Ovary (tissue), 3 donors: ENCODE measurements at regions not wholly inside any gene's neighbourhood (a gene's known extent, or its start where the extent isn't known, plus 50 kb on each side); places are given as distances from the start of the nearest gene placed in this dataset.

ENCODE experiments used
- POLR2A ChIP-seq: fragments of 450-650 bp; IDR thresholded peaks from one replicate; pipeline ENCODE4 v1.6.1; 2017; ENCODE audit warnings: antibody characterized with exemption, mild to moderate bottlenecking, moderate library complexity
- TF ChIP-seq, protein P1 (sequence below), 3 donors: fragments of 450-650 bp in 2 of 3; fragments of 200-600 bp in 1 of 3; IDR thresholded peaks; one replicate each; pipeline versions ENCODE4 v1.5.1 to v1.8.0; 2016 to 2022; ENCODE audit warnings: antibody characterized with exemption in 3 of 3, mild to moderate bottlenecking in 1 of 3
- donor health status: DM: no; HTN: no; CAD: no.

DNA sequence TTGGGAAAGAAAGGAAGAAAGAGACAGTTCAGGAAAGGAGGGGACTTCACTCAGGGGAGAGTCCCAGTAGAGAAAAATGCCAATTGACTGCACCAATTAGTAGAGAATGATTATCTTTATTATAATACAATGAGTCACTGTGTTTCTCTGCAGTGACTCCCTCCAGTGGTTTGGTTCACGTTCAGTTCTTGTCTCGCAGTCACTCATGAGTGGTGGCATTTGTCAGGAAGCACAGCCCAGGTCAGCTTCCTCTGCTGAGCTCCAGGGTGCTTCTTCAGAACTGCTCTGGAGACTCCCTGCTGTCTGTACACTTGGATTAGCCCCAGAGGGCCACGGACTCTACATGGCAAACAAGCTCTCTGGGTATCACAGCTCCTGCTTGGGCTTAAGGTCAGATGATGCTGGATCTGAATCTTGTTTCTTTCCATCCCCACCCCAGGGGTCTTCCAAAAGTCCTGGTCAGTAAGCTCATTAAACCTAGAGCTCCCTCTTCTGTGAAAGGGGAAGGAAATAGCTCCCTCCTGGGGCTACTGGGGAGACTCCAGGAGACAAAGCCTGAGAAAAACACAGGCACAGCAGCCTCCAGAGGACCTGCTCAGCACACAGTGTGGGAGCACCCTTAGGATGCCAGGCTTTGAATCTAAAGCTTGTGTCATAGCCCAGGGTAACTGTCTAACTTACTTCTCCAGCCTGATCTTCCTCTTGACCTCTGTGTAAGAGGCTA lies 619.0 kb downstream of the AJAP1 start:
- TF ChIP-seq POLR2A, result no peak
- TF ChIP-seq, protein P1, sequence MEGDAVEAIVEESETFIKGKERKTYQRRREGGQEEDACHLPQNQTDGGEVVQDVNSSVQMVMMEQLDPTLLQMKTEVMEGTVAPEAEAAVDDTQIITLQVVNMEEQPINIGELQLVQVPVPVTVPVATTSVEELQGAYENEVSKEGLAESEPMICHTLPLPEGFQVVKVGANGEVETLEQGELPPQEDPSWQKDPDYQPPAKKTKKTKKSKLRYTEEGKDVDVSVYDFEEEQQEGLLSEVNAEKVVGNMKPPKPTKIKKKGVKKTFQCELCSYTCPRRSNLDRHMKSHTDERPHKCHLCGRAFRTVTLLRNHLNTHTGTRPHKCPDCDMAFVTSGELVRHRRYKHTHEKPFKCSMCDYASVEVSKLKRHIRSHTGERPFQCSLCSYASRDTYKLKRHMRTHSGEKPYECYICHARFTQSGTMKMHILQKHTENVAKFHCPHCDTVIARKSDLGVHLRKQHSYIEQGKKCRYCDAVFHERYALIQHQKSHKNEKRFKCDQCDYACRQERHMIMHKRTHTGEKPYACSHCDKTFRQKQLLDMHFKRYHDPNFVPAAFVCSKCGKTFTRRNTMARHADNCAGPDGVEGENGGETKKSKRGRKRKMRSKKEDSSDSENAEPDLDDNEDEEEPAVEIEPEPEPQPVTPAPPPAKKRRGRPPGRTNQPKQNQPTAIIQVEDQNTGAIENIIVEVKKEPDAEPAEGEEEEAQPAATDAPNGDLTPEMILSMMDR (IDR thresholded peaks at IDR 0.05), result no peak
